Nephron progenitor cell (in vitro differentiated cells): ENCODE measurements at regions not wholly inside any gene's neighbourhood (a gene's known extent, or its start where the extent isn't known, plus 50 kb on each side); places are given as distances from the start of the nearest gene placed in this dataset.

Experiments
- DNase-seq: peaks from one replicate; pipeline ENCODE4 v3.0.0; 2021
- H3K27ac Mint-ChIP-seq: 2 replicates; pipeline ENCODE4 v1.8.0; 2021; ENCODE audit warnings: mild to moderate bottlenecking, moderate library complexity, mixed read lengths
- H3K27me3 Mint-ChIP-seq: 2 replicates; pipeline ENCODE4 v1.8.0; 2021; ENCODE audit warnings: mild to moderate bottlenecking, low read depth, mixed read lengths; ENCODE audit not compliant: poor library complexity
- H3K36me3 Mint-ChIP-seq: 2 replicates; pipeline ENCODE4 v1.8.0; 2021; ENCODE audit warnings: low read depth, mixed read lengths
- H3K4me1 Mint-ChIP-seq: 2 replicates; pipeline ENCODE4 v1.8.0; 2021; ENCODE audit warnings: mixed read lengths
- H3K4me3 Mint-ChIP-seq: 2 replicates; pipeline ENCODE4 v1.8.0; 2021; ENCODE audit warnings: mild to moderate bottlenecking, moderate library complexity, mixed read lengths
- H3K9me3 Mint-ChIP-seq: 2 replicates; pipeline ENCODE4 v1.8.0; 2021; ENCODE audit warnings: mild to moderate bottlenecking, moderate library complexity, mixed read lengths
- TF ChIP-seq, protein P1 (sequence below): fragments of 200-600 bp; sonication (generic); IDR thresholded peaks from 2 replicates; pipeline ENCODE4 v1.5.0; 2021; ENCODE audit warnings: antibody characterized with exemption

DNA sequence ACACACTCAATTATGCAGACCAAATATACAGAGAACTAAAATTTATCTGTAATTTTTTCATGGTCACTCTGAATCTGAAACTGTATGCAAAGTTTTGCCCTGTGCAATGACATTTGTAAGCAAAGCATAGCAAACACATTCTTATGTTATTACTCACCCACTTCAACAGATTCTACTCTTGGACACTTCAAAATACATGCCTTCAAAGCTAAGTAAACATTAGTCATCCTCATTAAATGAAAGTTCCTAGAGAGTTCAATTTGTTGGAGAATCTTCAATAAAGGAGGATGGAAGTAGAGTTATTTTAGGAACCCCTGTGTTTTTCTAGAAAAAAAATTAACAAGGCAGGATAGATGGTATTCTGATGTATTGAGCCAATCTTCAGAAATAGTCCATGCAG, 639.7 kb upstream of the C9orf72 start:
- no peak overlapping the region for H3K27ac Mint-ChIP-seq
- no peak for DNase-seq
- peaks cover 3% of the 10 kb centered on the region for H3K27me3 Mint-ChIP-seq

DNA sequence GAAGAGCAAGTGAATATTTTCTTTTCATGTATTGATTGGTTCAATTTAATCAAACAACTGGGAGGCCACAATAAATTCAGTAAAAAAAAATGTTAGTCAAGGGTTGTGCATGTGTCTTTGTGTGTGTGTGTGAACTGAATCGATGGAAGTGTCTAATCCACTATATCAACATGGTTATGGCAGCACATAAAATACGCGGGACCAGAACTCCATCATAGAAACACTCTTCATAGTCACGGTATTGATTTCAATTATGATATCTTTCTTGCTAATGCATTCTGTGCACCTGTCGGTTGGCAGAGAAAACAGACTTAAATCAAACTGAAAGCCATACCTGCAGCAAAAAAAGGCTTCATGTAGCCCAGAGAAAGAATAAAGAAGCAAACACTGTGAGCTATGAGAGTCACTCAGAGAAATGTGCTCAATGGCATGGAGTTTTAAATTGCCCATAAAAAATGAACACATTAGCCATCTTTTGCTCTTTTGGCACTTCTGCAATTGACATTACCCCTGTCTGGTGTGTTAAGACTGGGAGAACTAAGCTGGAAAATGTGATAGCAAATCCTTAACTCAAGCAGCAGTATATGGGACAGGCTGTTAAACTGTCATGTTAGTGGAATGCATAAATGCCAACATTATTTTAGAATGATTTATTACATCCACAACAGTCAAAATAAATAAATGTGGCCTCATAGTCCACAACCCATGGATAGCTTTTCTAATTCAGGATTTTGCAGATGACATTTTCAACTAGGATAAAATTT, 642.4 kb upstream of the C9orf72 start:
- H3K36me3 Mint-ChIP-seq, result no peaks in the 10 kb centered on the region
- H3K4me3 Mint-ChIP-seq, result no peak overlapping the region
- no peak overlapping the region for H3K27ac Mint-ChIP-seq
- H3K27me3 Mint-ChIP-seq, result peaks cover 3% of the 10 kb centered on the region
- DNase-seq, result no peak
- no peaks in the 10 kb centered on the region for H3K9me3 Mint-ChIP-seq
- TF ChIP-seq, protein P1, sequence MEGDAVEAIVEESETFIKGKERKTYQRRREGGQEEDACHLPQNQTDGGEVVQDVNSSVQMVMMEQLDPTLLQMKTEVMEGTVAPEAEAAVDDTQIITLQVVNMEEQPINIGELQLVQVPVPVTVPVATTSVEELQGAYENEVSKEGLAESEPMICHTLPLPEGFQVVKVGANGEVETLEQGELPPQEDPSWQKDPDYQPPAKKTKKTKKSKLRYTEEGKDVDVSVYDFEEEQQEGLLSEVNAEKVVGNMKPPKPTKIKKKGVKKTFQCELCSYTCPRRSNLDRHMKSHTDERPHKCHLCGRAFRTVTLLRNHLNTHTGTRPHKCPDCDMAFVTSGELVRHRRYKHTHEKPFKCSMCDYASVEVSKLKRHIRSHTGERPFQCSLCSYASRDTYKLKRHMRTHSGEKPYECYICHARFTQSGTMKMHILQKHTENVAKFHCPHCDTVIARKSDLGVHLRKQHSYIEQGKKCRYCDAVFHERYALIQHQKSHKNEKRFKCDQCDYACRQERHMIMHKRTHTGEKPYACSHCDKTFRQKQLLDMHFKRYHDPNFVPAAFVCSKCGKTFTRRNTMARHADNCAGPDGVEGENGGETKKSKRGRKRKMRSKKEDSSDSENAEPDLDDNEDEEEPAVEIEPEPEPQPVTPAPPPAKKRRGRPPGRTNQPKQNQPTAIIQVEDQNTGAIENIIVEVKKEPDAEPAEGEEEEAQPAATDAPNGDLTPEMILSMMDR, result no peak
- no peaks in the 10 kb centered on the region for H3K4me1 Mint-ChIP-seq

More for the DNA sequence above, 639.7 kb upstream of the C9orf72 start:
- no peak overlapping the region for H3K4me3 Mint-ChIP-seq
- no peaks in the 10 kb centered on the region for H3K9me3 Mint-ChIP-seq
- H3K4me1 Mint-ChIP-seq, result no peaks in the 10 kb centered on the region
- TF ChIP-seq, protein P1, result no peak
- H3K36me3 Mint-ChIP-seq, result no peaks in the 10 kb centered on the region

DNA sequence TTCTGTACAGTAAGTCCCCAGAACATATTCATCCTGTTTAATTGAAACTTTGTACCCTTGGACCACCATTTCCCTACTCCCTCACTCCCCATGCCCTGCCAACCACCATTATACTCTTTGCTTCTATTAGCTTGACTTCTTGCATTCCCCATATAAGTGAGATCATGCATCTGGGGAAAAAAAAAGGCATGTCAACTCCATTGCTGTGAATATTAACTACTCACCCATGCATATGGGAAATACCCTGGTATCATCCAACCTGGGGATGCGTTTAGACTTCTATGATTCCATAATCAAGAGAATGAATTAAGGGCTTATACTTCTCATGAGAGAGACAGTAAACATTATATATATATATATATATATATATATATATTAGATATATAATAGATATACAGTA, 659.4 kb upstream of the C9orf72 start:
- Mint-ChIP-seq H3K27me3 (peaks cover 3% of the 10 kb centered on the region), H3K4me3 (no peak overlapping the region), H3K4me1 (no peaks in the 10 kb centered on the region), H3K9me3 (no peaks in the 10 kb centered on the region), H3K36me3 (no peaks in the 10 kb centered on the region), H3K27ac (no peak overlapping the region)
- no peak for DNase-seq
- TF ChIP-seq, protein P1, result no peak

DNA sequence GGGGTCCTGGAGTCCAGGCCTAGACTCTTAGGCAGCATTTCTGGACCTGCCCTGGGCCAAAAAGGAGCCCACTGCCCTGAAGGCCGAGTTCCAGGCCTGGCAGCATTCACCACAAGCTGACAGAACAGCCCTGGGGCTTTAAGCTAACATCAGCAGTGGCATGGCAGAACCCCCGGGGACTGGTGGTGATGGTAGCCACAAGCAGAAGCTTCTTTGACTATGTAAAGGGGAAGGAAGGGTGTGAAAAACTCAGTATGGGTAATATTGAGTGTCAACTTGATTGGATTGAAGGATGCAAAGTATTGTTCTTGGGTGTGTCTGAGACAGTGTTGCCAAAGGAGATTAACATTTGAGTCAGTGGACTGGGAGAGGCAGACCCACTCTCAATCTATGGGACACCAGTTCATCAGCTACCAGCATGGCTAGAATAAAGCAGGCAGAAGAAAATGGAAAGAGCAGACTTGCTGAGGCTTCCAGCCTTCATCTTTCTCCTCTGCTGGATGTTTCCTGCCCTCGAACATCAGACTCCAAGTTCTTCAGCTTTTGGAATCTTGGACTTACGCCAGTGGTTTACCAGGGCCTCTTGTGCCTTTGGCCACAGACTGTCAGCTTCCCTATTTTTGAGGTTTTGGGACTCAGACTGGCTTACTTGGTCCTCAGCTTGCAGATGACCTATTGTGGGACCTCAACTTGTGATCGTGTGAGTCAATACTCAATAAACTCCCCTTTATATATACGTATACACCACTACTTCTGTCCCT, 661.0 kb upstream of the C9orf72 start:
- no peak overlapping the region for H3K27ac Mint-ChIP-seq
- H3K4me1 Mint-ChIP-seq, result no peaks in the 10 kb centered on the region
- H3K27me3 Mint-ChIP-seq, result peaks cover 3% of the 10 kb centered on the region
- DNase-seq, result no peak
- H3K36me3 Mint-ChIP-seq, result no peaks in the 10 kb centered on the region
- TF ChIP-seq, protein P1, result no peak
- H3K4me3 Mint-ChIP-seq, result no peak overlapping the region
- no peaks in the 10 kb centered on the region for H3K9me3 Mint-ChIP-seq

DNA sequence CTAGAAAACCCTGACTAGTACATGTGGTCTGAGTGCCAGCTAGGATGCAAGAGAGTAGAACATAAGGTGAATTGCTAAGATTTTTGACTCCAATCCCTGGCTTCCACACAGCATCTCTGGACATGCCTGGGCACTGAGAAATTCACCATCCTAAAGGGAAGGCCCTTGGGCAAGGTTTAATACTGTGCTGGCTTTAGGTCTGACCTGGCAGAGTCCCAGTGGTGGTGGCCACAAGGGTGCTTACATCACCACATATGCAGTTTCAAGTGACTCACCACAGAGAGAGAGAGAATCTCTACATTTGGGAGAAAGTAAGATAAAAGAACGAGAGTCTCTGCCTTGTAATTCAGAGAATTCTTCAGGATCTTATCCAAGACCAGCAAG, 661.6 kb upstream of the C9orf72 start:
- DNase-seq, result no peak
- no peaks in the 10 kb centered on the region for H3K36me3 Mint-ChIP-seq
- no peaks in the 10 kb centered on the region for H3K4me1 Mint-ChIP-seq
- TF ChIP-seq, protein P1, result no peak
- H3K9me3 Mint-ChIP-seq, result peaks cover 5% of the 10 kb centered on the region
- H3K4me3 Mint-ChIP-seq, result no peak overlapping the region
- H3K27me3 Mint-ChIP-seq, result peaks cover 3% of the 10 kb centered on the region
- no peak overlapping the region for H3K27ac Mint-ChIP-seq
